H54 (cell line): ENCODE measurements at regions not wholly inside any gene's neighbourhood (a gene's known extent, or its start where the extent isn't known, plus 50 kb on each side); places are given as distances from the start of the nearest gene placed in this dataset.
"Not testable (repeated sequence)": the region's sequence is repeated elsewhere in the genome, so short reads cannot be mapped to it uniquely, and the experiment has no call there.

ENCODE experiments used
- DNase-seq: peaks from one replicate; pipeline ENCODE4 v3.0.0; 2011; ENCODE audit warnings: low spot score, mixed read lengths; ENCODE audit not compliant: insufficient read length
- FAIRE-seq: peaks from 3 replicates; lab custom pipeline; 2011; peaks lifted over from hg19 to GRCh38; lab: Jason Lieb, UNC
- POLR2A ChIP-seq: IDR thresholded peaks from 2 replicates; pipeline ENCODE4 v1.6.1; 2011; ENCODE audit warnings: low read depth, mild to moderate bottlenecking, low read length

- no peak for TF ChIP-seq POLR2A
- no peak for DNase-seq
- no peak for FAIRE-seq
These were observed 239.6 kb upstream of the SHH start for GRCh38 chr7:156051884-156052283.

- FAIRE-seq (no peak), DNase-seq (no peak)
- TF ChIP-seq POLR2A: no peak
These were observed 238.6 kb upstream of the SHH start for GRCh38 chr7:156050636-156051569.

GRCh38 chr7:156049366-156049765, 237.1 kb upstream of the SHH start:
- DNase-seq (no peak), FAIRE-seq (no peak)
- no peak for TF ChIP-seq POLR2A

GRCh38 chr7:156046031-156046560, 233.8 kb upstream of the SHH start:
- DNase-seq: no peak
- no peak for FAIRE-seq
- no peak for TF ChIP-seq POLR2A

GRCh38 chr7:156043416-156044178, 231.3 kb upstream of the SHH start:
- no peak for FAIRE-seq

GRCh38 chr7:156041398-156041797, 229.1 kb upstream of the SHH start:
- FAIRE-seq: no peak
- TF ChIP-seq POLR2A: no peak

More at GRCh38 chr7:156043416-156044178, 231.3 kb upstream of the SHH start:
- DNase-seq: no peak
- no peak for TF ChIP-seq POLR2A

GRCh38 chr7:156039971-156040677, 227.9 kb upstream of the SHH start:
- DNase-seq (no peak), FAIRE-seq (no peak)
- TF ChIP-seq POLR2A: no peak

More at GRCh38 chr7:156041398-156041797, 229.1 kb upstream of the SHH start:
- DNase-seq: no peak

GRCh38 chr7:156039194-156039593, 226.9 kb upstream of the SHH start:
- TF ChIP-seq POLR2A: no peak

GRCh38 chr7:156038345-156038744, 226.1 kb upstream of the SHH start:
- FAIRE-seq: no peak
- no peak for DNase-seq
- no peak for TF ChIP-seq POLR2A

More at GRCh38 chr7:156039194-156039593, 226.9 kb upstream of the SHH start:
- FAIRE-seq (no peak), DNase-seq (no peak)

- DNase-seq (no peak), FAIRE-seq (no peak)
- TF ChIP-seq POLR2A: no peak
These were observed 223.9 kb upstream of the SHH start for GRCh38 chr7:156036153-156036552.

- DNase-seq, FAIRE-seq: not testable (repeated sequence)
These were observed 223.1 kb upstream of the SHH start for GRCh38 chr7:156035387-156035786.

- FAIRE-seq (no peak), DNase-seq (no peak)
- no peak for TF ChIP-seq POLR2A
These were observed 222.1 kb upstream of the SHH start for GRCh38 chr7:156034397-156034796.

GRCh38 chr7:156032973-156033372, 220.7 kb upstream of the SHH start:
- FAIRE-seq: no peak
- no peak for TF ChIP-seq POLR2A
- DNase-seq: no peak
